NCI-H526 treated with DMSO at 0.1 percent for 48 hours (cell line): ENCODE measurements at regions not wholly inside any gene's neighbourhood (a gene's known extent, or its start where the extent isn't known, plus 50 kb on each side); places are given as distances from the start of the nearest gene placed in this dataset.
"Not testable (repeated sequence)": the region's sequence is repeated elsewhere in the genome, so short reads cannot be mapped to it uniquely, and the experiment has no call there.

Source experiments
- DNase-seq: peaks from one replicate; lab custom pipeline; 2025; lab: John Stamatoyannopoulos, UW

- no peak for DNase-seq
These were observed 130.1 kb upstream of the TMEM170B start for GRCh38 chr6:11407414-11407813.

- DNase-seq, result no peak
These were observed 132.7 kb upstream of the TMEM170B start for GRCh38 chr6:11404838-11405237.

- no peak for DNase-seq
These were observed 133.5 kb upstream of the TMEM170B start for GRCh38 chr6:11404081-11404480.

- DNase-seq, result no peak
These were observed 134.4 kb upstream of the TMEM170B start for GRCh38 chr6:11403035-11403601.

- DNase-seq, result not testable (repeated sequence)
These were observed 135.0 kb upstream of the TMEM170B start for GRCh38 chr6:11402581-11402980.

- DNase-seq, result not testable (repeated sequence)
These were observed 135.6 kb upstream of the TMEM170B start for GRCh38 chr6:11401954-11402353.

- no peak for DNase-seq
These were observed 138.9 kb upstream of the TMEM170B start for GRCh38 chr6:11398451-11399326.

GRCh38 chr6:11397622-11398450 lies 139.7 kb upstream of the TMEM170B start:
- DNase-seq, result no peak

GRCh38 chr6:11396860-11397259 lies 140.7 kb upstream of the TMEM170B start:
- no peak for DNase-seq

GRCh38 chr6:11393713-11394627 lies 143.6 kb upstream of the TMEM170B start:
- no peak for DNase-seq

GRCh38 chr6:11392778-11393507 lies 144.6 kb upstream of the TMEM170B start:
- DNase-seq, result no peak

- DNase-seq, result no peak
These were observed 145.4 kb upstream of the TMEM170B start for GRCh38 chr6:11391934-11392777.

- no peak for DNase-seq
These were observed 147.6 kb upstream of the TMEM170B start for GRCh38 chr6:11389977-11390376.

GRCh38 chr6:11388983-11389944 lies 148.3 kb upstream of the TMEM170B start:
- DNase-seq, result no peak

- DNase-seq, result no peak
These were observed 149.7 kb upstream of the TMEM170B start for GRCh38 chr6:11387707-11388430.

- no peak for DNase-seq
These were observed 150.8 kb upstream of the TMEM170B start for GRCh38 chr6:11386726-11387125.

GRCh38 chr6:11386323-11386722 lies 151.2 kb upstream of the TMEM170B start:
- DNase-seq, result no peak
